H1 (cell line): ENCODE measurements at regions not wholly inside any gene's neighbourhood (a gene's known extent, or its start where the extent isn't known, plus 50 kb on each side); places are given as distances from the start of the nearest gene placed in this dataset.

Experiments used
- CTCF ChIA-PET: fragments of 300-600 bp; sonication (Branson Sonifier 250); formaldehyde crosslinking; loops from one replicate; lab custom pipeline; 2021; ENCODE audit not compliant: partially characterized antibody; lab: Charles Lee
- POLR2A ChIA-PET: fragments of 300-600 bp; sonication (Branson Sonifier 250); formaldehyde crosslinking; loops from one replicate; lab custom pipeline; 2021; ENCODE audit warnings: inconsistent platforms; ENCODE audit not compliant: partially characterized antibody; lab: Charles Lee
- DNase-seq, 2 experiments: peaks; one replicate each; pipeline versions ENCODE4 v3.0.0 to v3.0.0-alpha.2; 2010 to 2022; ENCODE audit warnings: low spot score in 2 of 2, low read depth in 1 of 2, mixed read lengths in 1 of 2
- FAIRE-seq: peaks from 2 replicates; lab custom pipeline; 2011; peaks lifted over from hg19 to GRCh38; lab: Jason Lieb, UNC
- H2AFZ ChIP-seq: 2 replicates; pipeline ENCODE4 v1.8.1; 2012; ENCODE audit warnings: low read length, inconsistent platforms
- H2AK5ac ChIP-seq: 2 replicates; pipeline ENCODE4 v1.6.1; 2013; ENCODE audit warnings: low read depth, low read length
- H2BK120ac ChIP-seq: replicated peaks from 2 replicates; pipeline ENCODE3; 2013; ENCODE audit warnings: low read depth, low read length, inconsistent platforms
- H2BK12ac ChIP-seq: 2 replicates; pipeline ENCODE4 v1.6.1; 2013; ENCODE audit warnings: low read depth, low read length
- H2BK15ac ChIP-seq: 2 replicates; pipeline ENCODE4 v1.6.1; 2013; ENCODE audit warnings: low read length
- H2BK20ac ChIP-seq: 2 replicates; pipeline ENCODE4 v1.6.1; 2013; ENCODE audit warnings: low read length
- H2BK5ac ChIP-seq: 2 replicates; pipeline ENCODE4 v1.6.1; 2013; ENCODE audit warnings: low read depth, low read length
- H3K14ac ChIP-seq: 2 replicates; pipeline ENCODE4 v1.6.1; 2013; ENCODE audit warnings: inconsistent platforms; ENCODE audit not compliant: insufficient read length
- H3K18ac ChIP-seq: 2 replicates; pipeline ENCODE4 v1.6.1; 2013; ENCODE audit warnings: low read length; ENCODE audit errors: extremely low read depth
- H3K23ac ChIP-seq: 2 replicates; pipeline ENCODE4 v1.6.1; 2013; ENCODE audit warnings: inconsistent platforms; ENCODE audit not compliant: insufficient read length
- H3K23me2 ChIP-seq: 2 replicates; pipeline ENCODE4 v1.6.1; 2013; ENCODE audit warnings: low read depth, low read length
- H3K27ac ChIP-seq: 2 replicates; pipeline ENCODE4 v1.6.1; 2011; ENCODE audit warnings: low read depth, low read length, inconsistent platforms
- H3K27me3 ChIP-seq, 4 experiments: replicated peaks in 1 of 4; 1 replicate in 1 of 4; 2 replicates in 3 of 4; pipeline versions ENCODE4 v1.6.1 to v1.8.1; 2011 to 2013; ENCODE audit warnings: low read length in 3 of 4, mild to moderate bottlenecking in 3 of 4, inconsistent platforms in 2 of 4, mixed read lengths in 2 of 4, moderate library complexity in 1 of 4; ENCODE audit not compliant: control insufficient read depth in 3 of 4, insufficient read depth in 3 of 4; ENCODE audit errors: extremely low read depth in 1 of 4
- H3K36me3 ChIP-seq, 4 experiments: 2 replicates each; pipeline versions ENCODE4 v1.6.1 to v1.8.1; 2011 to 2013; ENCODE audit warnings: mild to moderate bottlenecking in 4 of 4, low read length in 3 of 4, moderate library complexity in 2 of 4, control low read depth in 1 of 4, inconsistent platforms in 1 of 4; ENCODE audit not compliant: insufficient read depth in 4 of 4, control insufficient read depth in 2 of 4
- H3K4ac ChIP-seq: replicated peaks from 2 replicates; pipeline ENCODE3; 2013; ENCODE audit warnings: low read length, low read depth, mixed read lengths, inconsistent platforms; ENCODE audit not compliant: insufficient read length
- H3K4me1 ChIP-seq, 4 experiments: replicated peaks in 1 of 4; 1 replicate in 1 of 4; 2 replicates in 3 of 4; pipeline versions ENCODE4 v1.6.1 to v1.8.1; 2011 to 2013; ENCODE audit warnings: low read length in 3 of 4, inconsistent platforms in 2 of 4, mixed read lengths in 1 of 4; ENCODE audit not compliant: insufficient read depth in 4 of 4, control insufficient read depth in 3 of 4
- H3K4me2 ChIP-seq, 2 experiments: 2 replicates each; pipeline versions ENCODE4 v1.6.1 to v1.8.1; 2011 to 2013; ENCODE audit warnings: low read depth in 2 of 2, low read length in 2 of 2, control low read depth in 1 of 2, inconsistent platforms in 1 of 2, mild to moderate bottlenecking in 1 of 2; ENCODE audit not compliant: insufficient read depth in 1 of 2
- H3K4me3 ChIP-seq, 4 experiments: fragments of 200-600, 300-600 bp in 1 of 4; sonication (generic), shearing (Covaris generic), sonication (Bioruptor Twin) in 1 of 4; 2 replicates each; pipeline versions ENCODE4 v1.5.1 to v1.8.1; 2011 to 2016; ENCODE audit warnings: low read length in 4 of 4, low read depth in 3 of 4, control low read depth in 2 of 4, inconsistent platforms in 2 of 4, mild to moderate bottlenecking in 2 of 4, mixed read lengths in 1 of 4, moderate library complexity in 1 of 4; ENCODE audit not compliant: insufficient read depth in 2 of 4; ENCODE audit errors: extremely low read depth in 1 of 4
- H3K56ac ChIP-seq: replicated peaks from 2 replicates; pipeline ENCODE3; 2013; ENCODE audit warnings: low read depth, mild to moderate bottlenecking, mixed read lengths, low read length, inconsistent platforms; ENCODE audit not compliant: insufficient read length
- H3K79me1 ChIP-seq: 2 replicates; pipeline ENCODE4 v1.6.1; 2013; ENCODE audit warnings: low read depth, low read length, control low read depth
- H3K79me2 ChIP-seq, 2 experiments: 2 replicates each; pipeline versions ENCODE4 v1.6.1 to v1.8.1; 2012 to 2013; ENCODE audit warnings: low read length in 2 of 2, mild to moderate bottlenecking in 2 of 2, inconsistent platforms in 1 of 2; ENCODE audit not compliant: insufficient read depth in 2 of 2, control insufficient read depth in 1 of 2
- H3K9ac ChIP-seq, 4 experiments: replicated peaks in 1 of 4; 1 replicate in 1 of 4; 2 replicates in 3 of 4; pipeline versions ENCODE4 v1.6.1 to v1.8.1; 2011 to 2013; ENCODE audit warnings: low read depth in 3 of 4, low read length in 3 of 4, control low read depth in 2 of 4, mild to moderate bottlenecking in 2 of 4, moderate library complexity in 2 of 4, inconsistent platforms in 1 of 4; ENCODE audit errors: extremely low read depth in 1 of 4
- H3K9me3 ChIP-seq, 2 experiments: 2 replicates each; pipeline versions ENCODE4 v1.6.1 to v1.8.1; 2012 to 2013; ENCODE audit warnings: mild to moderate bottlenecking in 2 of 2, moderate library complexity in 2 of 2, control low read depth in 1 of 2, inconsistent platforms in 1 of 2, low read depth in 1 of 2, low read length in 1 of 2, mixed read lengths in 1 of 2; ENCODE audit not compliant: insufficient read depth in 2 of 2
- H4K20me1 ChIP-seq, 2 experiments: replicated peaks in 1 of 2; 2 replicates each; pipeline versions ENCODE3 to v1.8.1; 2011 to 2013; ENCODE audit warnings: inconsistent platforms in 2 of 2, low read length in 2 of 2, mild to moderate bottlenecking in 1 of 2; ENCODE audit not compliant: insufficient read depth in 2 of 2, control insufficient read depth in 1 of 2
- H4K5ac ChIP-seq: 2 replicates; pipeline ENCODE4 v1.6.1; 2013; ENCODE audit warnings: low read length, low read depth, mixed read lengths, inconsistent platforms; ENCODE audit not compliant: insufficient read length
- H4K8ac ChIP-seq: 2 replicates; pipeline ENCODE4 v1.8.0; 2013; ENCODE audit warnings: mild to moderate bottlenecking, moderate library complexity, low read length, inconsistent platforms; ENCODE audit not compliant: insufficient read depth; ENCODE audit errors: extremely low read depth
- H4K91ac ChIP-seq: replicated peaks from 2 replicates; pipeline ENCODE3; 2013; ENCODE audit warnings: low read length, mixed read lengths, inconsistent platforms; ENCODE audit not compliant: insufficient read length
- KDM4A ChIP-seq: IDR thresholded peaks from one replicate; pipeline ENCODE4 v1.7.1; 2012; ENCODE audit warnings: low read depth, mild to moderate bottlenecking, moderate library complexity, low read length, inconsistent platforms; ENCODE audit not compliant: severe bottlenecking
- POLR2A ChIP-seq, 2 experiments: IDR thresholded peaks; 1 replicate in 1 of 2; 2 replicates in 1 of 2; pipeline ENCODE4 v1.6.1; 2011; ENCODE audit warnings: low read depth in 2 of 2, low read length in 2 of 2, mild to moderate bottlenecking in 2 of 2; ENCODE audit errors: control extremely low read depth in 1 of 2
- RBBP5 ChIP-seq: IDR thresholded peaks from 2 replicates; pipeline ENCODE4 v1.7.1; 2012; ENCODE audit warnings: low read depth, mild to moderate bottlenecking, inconsistent platforms, low read length, moderate library complexity, borderline replicate concordance
- TEAD4 ChIP-seq: IDR thresholded peaks from 2 replicates; pipeline ENCODE4 v1.6.1; 2012; ENCODE audit warnings: low read depth, low read length, inconsistent platforms, mixed read lengths
- USF2 ChIP-seq: IDR thresholded peaks from 2 replicates; pipeline ENCODE4 v1.6.1; 2011; ENCODE audit warnings: low read length, improper control_type of control experiment
- WGBS, 2 experiments: shearing (Covaris generic) in 1 of 2; methylation state at CpG; one replicate each; pipeline versions ENCODE4 v1.1.6 to v1.1.7; 2013 to 2015; ENCODE audit warnings: low lambda C conversion rate in 2 of 2, mixed read lengths in 2 of 2, inconsistent platforms in 1 of 2, low coverage in 1 of 2, missing lambda C conversion rate in 1 of 2; ENCODE audit not compliant: insufficient replicate concordance in 2 of 2, insufficient coverage in 1 of 2, insufficient read length in 1 of 2; ENCODE audit errors: extremely low coverage in 1 of 2, missing lambda C conversion rate in 1 of 2; 5-methylcytosine and 5-hydroxymethylcytosine counted together

GRCh38 chr11:25939691-25940090 is 392.2 kb upstream of the ANO3 start:
- Histone ChIP-seq H4K20me1 (no peaks in the 10 kb centered on the region), H3K27me3 (no peaks in the 10 kb centered on the region), H4K91ac (no peak overlapping the region), H3K9me3 (peaks cover 5 to 11% of the 10 kb centered on the region in 2 experiments; a peak in 1 of 4 replicates), H4K5ac (no peak overlapping the region), H2BK20ac (no peak overlapping the region), H3K79me2 (no peaks in the 10 kb centered on the region), H4K8ac (no peak overlapping the region), H2BK12ac (no peak overlapping the region), H3K4me2 (no peak overlapping the region), H3K4me1 (peaks cover 0 to 4% (median 0%) of the 10 kb centered on the region in 4 experiments; a peak in 2 of 7 replicates), H3K14ac (no peak overlapping the region), H3K18ac (no peak overlapping the region), H2BK120ac (no peak overlapping the region), H3K23me2 (no peaks in the 10 kb centered on the region), H2BK5ac (no peak overlapping the region), H2BK15ac (no peak overlapping the region), H2AFZ (no peak overlapping the region), H3K23ac (no peak overlapping the region), H3K4me3 (no peak overlapping the region), H3K27ac (no peak overlapping the region), H3K9ac (no peak overlapping the region), H3K36me3 (no peaks in the 10 kb centered on the region), H3K56ac (no peak overlapping the region), H3K4ac (no peak overlapping the region), H2AK5ac (no peak overlapping the region), H3K79me1 (no peaks in the 10 kb centered on the region)
- ChIA-PET POLR2A (no interaction called here), CTCF (interaction anchor here (0.9 to 1.4 kb wide), 2 partner anchors 13 to 23 kb away, joined by 3 read pairs; no protein-coding TSS in a partner anchor)
- no peak for TF ChIP-seq TEAD4
- no peak for TF ChIP-seq RBBP5
- no peak for TF ChIP-seq USF2
- TF ChIP-seq POLR2A (IDR thresholded peaks at IDR 0.05; ENCODE audit: control extremely low read depth in 1 of 2, low read depth in 2 of 2, low read length in 2 of 2) = no peak
- TF ChIP-seq KDM4A = no peak
- WGBS, 2 experiments = 97% methylated on average over 2 of the region's 2 CpGs; no CpG with 5 or more reads in 1 of the 2 experiments
- FAIRE-seq = no peak
- DNase-seq = no peak
